IMR-90 (cell line): ENCODE measurements at regions not wholly inside any gene's neighbourhood (a gene's known extent, or its start where the extent isn't known, plus 50 kb on each side); places are given as distances from the start of the nearest gene placed in this dataset.

Experiments used
- ATAC-seq: fragments of 200-7000 bp; cut with Tn5 transposase; 2 replicates; pipeline ENCODE4 v1.9.1; 2020; ENCODE audit warnings: low read depth, mild to moderate bottlenecking, moderate library complexity
- BruUV-seq: library from RNA; stranded (reverse); fragments of 400-500 nt; replicated peaks from 2 replicates; lab custom pipeline; 2021; lab: Mats Ljungman, UMichigan
- CTCF ChIA-PET: fragments of 300-600 bp; formaldehyde crosslinking; extraction: SDS; loops from one replicate; lab custom pipeline; 2021; ENCODE audit warnings: antibody characterized with exemption; lab: Yijun Ruan, JAX
- POLR2A ChIA-PET: fragments of 300-600 bp; sonication (Branson Sonifier 250); formaldehyde crosslinking; loops from one replicate; lab custom pipeline; 2022; ENCODE audit warnings: antibody characterized with exemption; ENCODE audit not compliant: unreplicated experiment; lab: Charles Lee
- DNase-seq: peaks from one replicate; pipeline ENCODE4 v3.0.0; 2013
- H2AFZ ChIP-seq: replicated peaks from 2 replicates; pipeline ENCODE3; 2013; ENCODE audit warnings: low read length, mild to moderate bottlenecking; ENCODE audit not compliant: poor library complexity
- H2AK5ac ChIP-seq: 2 replicates; pipeline ENCODE4 v1.6.1; 2013; ENCODE audit warnings: low read depth, low read length, inconsistent platforms
- H2AK9ac ChIP-seq: replicated peaks from 2 replicates; pipeline ENCODE3; 2013; ENCODE audit warnings: mild to moderate bottlenecking, low read depth, low read length, moderate library complexity; ENCODE audit not compliant: poor library complexity
- H2BK120ac ChIP-seq: 2 replicates; pipeline ENCODE4 v1.6.1; 2013; ENCODE audit warnings: low read depth, low read length, inconsistent platforms
- H2BK15ac ChIP-seq: 3 replicates; pipeline ENCODE4 v1.6.1; 2013; ENCODE audit warnings: low read depth, low read length, inconsistent platforms
- H2BK20ac ChIP-seq: 2 replicates; pipeline ENCODE4 v1.6.1; 2013; ENCODE audit warnings: low read depth, mild to moderate bottlenecking, inconsistent platforms, low read length, moderate library complexity
- H2BK5ac ChIP-seq: 2 replicates; pipeline ENCODE4 v1.6.1; 2013; ENCODE audit warnings: mild to moderate bottlenecking, low read depth, low read length, inconsistent platforms; ENCODE audit not compliant: poor library complexity, severe bottlenecking
- H3K14ac ChIP-seq: replicated peaks from 2 replicates; pipeline ENCODE4 v1.6.1; 2013; ENCODE audit warnings: low read depth, low read length, inconsistent platforms
- H3K18ac ChIP-seq: 2 replicates; pipeline ENCODE4 v1.6.1; 2013; ENCODE audit warnings: low read depth, low read length, control low read depth
- H3K23ac ChIP-seq: 2 replicates; pipeline ENCODE4 v1.6.1; 2013; ENCODE audit warnings: low read depth, low read length, inconsistent platforms
- H3K27ac ChIP-seq: 2 replicates; pipeline ENCODE4 v1.5.1; 2013; ENCODE audit warnings: mild to moderate bottlenecking, control low read depth, low read length; ENCODE audit not compliant: insufficient read depth
- H3K27me3 ChIP-seq: 2 replicates; pipeline ENCODE4 v1.6.1; 2013; ENCODE audit warnings: low read length; ENCODE audit not compliant: control insufficient read depth, insufficient read depth
- H3K36me3 ChIP-seq: 2 replicates; pipeline ENCODE4 v1.6.1; 2013; ENCODE audit warnings: low read length, mixed read lengths; ENCODE audit not compliant: control insufficient read depth, insufficient read depth
- H3K4ac ChIP-seq: 2 replicates; pipeline ENCODE4 v1.6.1; 2013; ENCODE audit warnings: low read depth, low read length, inconsistent platforms
- H3K4me1 ChIP-seq: 2 replicates; pipeline ENCODE4 v1.6.1; 2013; ENCODE audit warnings: low read length, mixed read lengths; ENCODE audit not compliant: control insufficient read depth, insufficient read depth
- H3K4me2 ChIP-seq: 2 replicates; pipeline ENCODE4 v1.6.1; 2013; ENCODE audit warnings: low read depth, mild to moderate bottlenecking, control low read depth, low read length, moderate library complexity
- H3K4me3 ChIP-seq: 2 replicates; pipeline ENCODE4 v1.5.1; 2013; ENCODE audit warnings: low read depth, mild to moderate bottlenecking, control low read depth, low read length, moderate library complexity; ENCODE audit not compliant: insufficient read depth
- H3K56ac ChIP-seq: 2 replicates; pipeline ENCODE4 v1.6.1; 2013; ENCODE audit warnings: low read length, inconsistent platforms; ENCODE audit not compliant: insufficient read depth; ENCODE audit errors: extremely low read depth
- H3K79me1 ChIP-seq, 2 experiments: 2 replicates each; pipeline ENCODE4 v1.6.1; 2013; ENCODE audit warnings: low read length in 2 of 2, inconsistent platforms in 1 of 2, low read depth in 1 of 2
- H3K9ac ChIP-seq: 2 replicates; pipeline ENCODE4 v1.6.1; 2013; ENCODE audit warnings: low read depth, low read length, control low read depth
- H3K9me1 ChIP-seq: 2 replicates; pipeline ENCODE4 v1.6.1; 2013; ENCODE audit warnings: low read length, inconsistent platforms; ENCODE audit not compliant: insufficient read depth
- H3K9me3 ChIP-seq: 2 replicates; pipeline ENCODE4 v1.6.1; 2013; ENCODE audit warnings: low read length; ENCODE audit not compliant: control insufficient read depth, insufficient read depth
- H4K20me1 ChIP-seq: 2 replicates; pipeline ENCODE4 v1.6.1; 2013; ENCODE audit warnings: low read length, inconsistent platforms; ENCODE audit not compliant: insufficient read depth
- H4K5ac ChIP-seq: 2 replicates; pipeline ENCODE4 v1.6.1; 2013; ENCODE audit warnings: mild to moderate bottlenecking, low read depth, low read length, control low read depth
- H4K8ac ChIP-seq, 2 experiments: 2 replicates each; pipeline ENCODE4 v1.6.1; 2013; ENCODE audit warnings: low read depth in 2 of 2, low read length in 2 of 2, control low read depth in 1 of 2, inconsistent platforms in 1 of 2
- H4K91ac ChIP-seq: 2 replicates; pipeline ENCODE4 v1.6.1; 2013; ENCODE audit warnings: low read depth, low read length, inconsistent platforms; ENCODE audit not compliant: insufficient read depth
- CEBPB ChIP-seq: IDR thresholded peaks from 2 replicates; pipeline ENCODE4 v1.6.1; 2012; ENCODE audit warnings: low read depth, low read length, improper control_type of control experiment
- MXI1 ChIP-seq: IDR thresholded peaks from 2 replicates; pipeline ENCODE4 v1.6.1; 2012; ENCODE audit warnings: low read depth, mild to moderate bottlenecking, low read length, moderate library complexity, borderline replicate concordance
- NFE2L2 ChIP-seq: fragments of 150-350 bp; IDR thresholded peaks from 2 replicates; pipeline ENCODE4 v1.6.1; 2016; ENCODE audit warnings: low read depth, mild to moderate bottlenecking, low read length
- RAD21 ChIP-seq: IDR thresholded peaks from 2 replicates; pipeline ENCODE4 v1.6.1; 2012; ENCODE audit warnings: low read length, improper control_type of control experiment
- SMC3 ChIP-seq: fragments of 150-350 bp; IDR thresholded peaks from 2 replicates; pipeline ENCODE4 v1.6.1; 2016; ENCODE audit warnings: low read depth, mild to moderate bottlenecking, antibody characterized with exemption, low read length, moderate library complexity
- WGBS, 2 experiments: methylation state at CpG; one replicate each; pipeline versions ENCODE4 v1.1.5 to v1.1.7; 2013; ENCODE audit warnings: missing lambda C conversion rate in 2 of 2; ENCODE audit not compliant: insufficient read length in 1 of 2; ENCODE audit errors: extremely low coverage in 2 of 2; 5-methylcytosine and 5-hydroxymethylcytosine counted together
- dilution Hi-C: fragments of 300-500 bp; cut with HindIII; formaldehyde crosslinking; loops from one replicate; pipeline ENCODE4 v1.14.3; 2018; ENCODE audit warnings: low sequenced_read_pairs; ENCODE audit not compliant: unreplicated experiment
- in situ Hi-C: fragments of 300-500 bp; cut with MboI; formaldehyde crosslinking; loops from 3 replicates; pipeline ENCODE4 v1.14.3; 2019; ENCODE audit warnings: low sequenced_read_pairs, inconsistent platforms, mixed read lengths
- intact Hi-C: fragments of 100-400 bp; cut with micrococcal nuclease; formaldehyde crosslinking; loops from 2 replicates; pipeline ENCODE4 v1.10.0; 2022
- TF ChIP-seq, protein P1 (sequence below): fragments of 150-350 bp; IDR thresholded peaks from 2 replicates; pipeline ENCODE4 v1.6.1; 2017; ENCODE audit warnings: mild to moderate bottlenecking, antibody characterized with exemption, low read length, low read depth

- ATAC-seq (no peak), DNase-seq (no peak)
- in situ Hi-C loops: no loop called here
- H2BK120ac ChIP-seq: no peak overlapping the region
- dilution Hi-C loops: no loop called here
- no TSS peak for BruUV-seq
- H3K4ac ChIP-seq: no peak overlapping the region
- intact Hi-C loops: no loop called here
- no peak overlapping the region for H3K23ac ChIP-seq
- no peak overlapping the region for H3K18ac ChIP-seq
- no peak overlapping the region for H3K4me2 ChIP-seq
- TF ChIP-seq NFE2L2 (no peak), SMC3 (no peak), CEBPB (no peak), MXI1 (no peak), RAD21 (no peak)
- TF ChIP-seq, protein P1, sequence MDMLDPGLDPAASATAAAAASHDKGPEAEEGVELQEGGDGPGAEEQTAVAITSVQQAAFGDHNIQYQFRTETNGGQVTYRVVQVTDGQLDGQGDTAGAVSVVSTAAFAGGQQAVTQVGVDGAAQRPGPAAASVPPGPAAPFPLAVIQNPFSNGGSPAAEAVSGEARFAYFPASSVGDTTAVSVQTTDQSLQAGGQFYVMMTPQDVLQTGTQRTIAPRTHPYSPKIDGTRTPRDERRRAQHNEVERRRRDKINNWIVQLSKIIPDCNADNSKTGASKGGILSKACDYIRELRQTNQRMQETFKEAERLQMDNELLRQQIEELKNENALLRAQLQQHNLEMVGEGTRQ: no peak
- no peaks in the 10 kb centered on the region for H3K9me3 ChIP-seq
- H4K8ac ChIP-seq: no peak overlapping the region
- H3K9me1 ChIP-seq: no peaks in the 10 kb centered on the region
- H3K27me3 ChIP-seq: peaks cover 56% of the 10 kb centered on the region
- H4K20me1 ChIP-seq: no peaks in the 10 kb centered on the region
- no peak overlapping the region for H2BK15ac ChIP-seq
- H3K56ac ChIP-seq: no peak overlapping the region
- H3K14ac ChIP-seq: no peak overlapping the region
- H3K36me3 ChIP-seq: no peaks in the 10 kb centered on the region
- H3K4me3 ChIP-seq: no peak overlapping the region
- no peak overlapping the region for H2AK9ac ChIP-seq
- H3K4me1 ChIP-seq: no peaks in the 10 kb centered on the region; the same call in 1 of the 2 replicates
- H2AK5ac ChIP-seq: no peak overlapping the region
- ChIA-PET CTCF (interaction anchor here (0.5 kb wide), 1 partner anchor 26 kb away, joined by 4 read pairs; no protein-coding TSS in a partner anchor), POLR2A (no interaction called here)
- H2BK20ac ChIP-seq: no peak overlapping the region
- no peaks in the 10 kb centered on the region for H3K79me1 ChIP-seq
- H4K5ac ChIP-seq: no peak overlapping the region
- no peak overlapping the region for H3K9ac ChIP-seq
- H2BK5ac ChIP-seq: no peak overlapping the region
- no peak overlapping the region for H3K27ac ChIP-seq
- WGBS, 2 experiments: 90% methylated on average over 2 of the region's 6 CpGs; no CpG with 5 or more reads in 1 of the 2 experiments
- H4K91ac ChIP-seq: no peak overlapping the region
- no peak overlapping the region for H2AFZ ChIP-seq
Observed at GRCh38 chr6:43868467-43868866, 98.5 kb downstream of the VEGFA start.
